ENCODE measurements at regions not wholly inside any gene's neighbourhood (a gene's known extent, or its start where the extent isn't known, plus 50 kb on each side); places are given as distances from the start of the nearest gene placed in this dataset.
"Not testable (repeated sequence)": the region's sequence is repeated elsewhere in the genome, so short reads cannot be mapped to it uniquely, and the experiment has no call there.

DNA sequence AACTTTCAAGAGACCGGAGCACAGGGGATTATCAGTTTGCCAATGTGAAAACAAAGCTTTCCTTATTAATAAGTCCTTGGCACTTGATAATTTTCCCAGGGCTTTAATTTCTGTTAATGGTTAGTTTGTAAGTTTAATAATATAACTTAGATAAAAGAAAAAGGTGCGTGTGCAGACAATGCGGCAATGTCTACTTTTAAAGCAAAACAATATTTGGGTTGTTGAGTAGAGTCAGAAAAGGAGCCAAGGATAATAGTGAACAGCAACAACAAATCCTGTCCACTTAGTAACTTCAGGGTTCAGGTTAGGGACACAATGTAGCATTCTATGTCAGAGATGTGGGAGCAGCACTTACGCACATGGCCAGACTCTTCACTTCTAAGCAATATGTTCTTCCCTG is 469.6 kb upstream of the NFIA start:
- Histone ChIP-seq H4K20me1 (ENCODE audit: insufficient read depth) (no peaks in the 10 kb centered on the region), H3K9me3 (ENCODE audit: control insufficient read depth in 1 of 2, insufficient read depth in 1 of 2, low read depth in 1 of 2, low read length in 2 of 2) (no peaks in the 10 kb centered on the region), H3K9me2 (ENCODE audit: insufficient read depth) (no peaks in the 10 kb centered on the region), H2AFZ (ENCODE audit: low read depth, low read length, poor library complexity, severe bottlenecking) (no peak overlapping the region), H3K4me2 (ENCODE audit: low read length) (no peak overlapping the region), H3K27ac (ENCODE audit: low read depth, low read length) (no peak overlapping the region), H3K4me1 (ENCODE audit: control insufficient read depth in 1 of 2, insufficient read depth in 2 of 2, low read length in 2 of 2) (no peaks in the 10 kb centered on the region), H3K4me3 (replicated peaks in 1 of 2; ENCODE audit: low read depth in 1 of 2, low read length in 2 of 2) (no peak overlapping the region), H3K79me2 (ENCODE audit: insufficient read depth, low read length) (no peaks in the 10 kb centered on the region), H3K27me3 (ENCODE audit: insufficient read depth, low read length) (no peaks in the 10 kb centered on the region), H3K36me3 (ENCODE audit: control insufficient read depth in 1 of 2, insufficient read depth in 2 of 2, low read length in 2 of 2) (no peaks in the 10 kb centered on the region), H3K9ac (ENCODE audit: low read length) (no peak overlapping the region)
- no TSS peak for BruUV-seq (replicated peaks)
- POLR2A ChIA-PET, result no interaction called here
- RAD21 ChIA-PET (ENCODE audit: low non-redundant PET in 1 of 2, low total read pairs in 2 of 2, uncharacterized antibody in 2 of 2, unreplicated experiment in 2 of 2), result no interaction called here
- TF ChIP-seq SIN3A (IDR thresholded peaks at IDR 0.05; ENCODE audit: low read depth) (no peak), POLR2AphosphoS5 (IDR thresholded peaks at IDR 0.05; ENCODE audit: low read depth, low read length) (no peak), CEBPB (IDR thresholded peaks at IDR 0.05; ENCODE audit: low read depth) (no peak), ZNF274 (IDR thresholded peaks at IDR 0.05; ENCODE audit: low read depth, low read length) (no peak), REST (IDR thresholded peaks at IDR 0.05; ENCODE audit: low read depth) (no peak), JUND (IDR thresholded peaks at IDR 0.05) (no peak), RAD21 (IDR thresholded peaks at IDR 0.05; ENCODE audit: low read depth) (no peak), TCF7L2 (IDR thresholded peaks at IDR 0.05; ENCODE audit: borderline replicate concordance, extremely low read depth, insufficient read depth, insufficient read length) (no peak), CBX3 (IDR thresholded peaks at IDR 0.05; ENCODE audit: low read depth) (no peak), POLR2A (IDR thresholded peaks at IDR 0.05; ENCODE audit: borderline replicate concordance, extremely low read depth, insufficient read depth, insufficient read length) (no peak), YY1 (IDR thresholded peaks at IDR 0.05; ENCODE audit: extremely low read depth, insufficient replicate concordance, low read depth, low read length) (no peak), ZFX (IDR thresholded peaks at IDR 0.05) (no peak)
- TF ChIP-seq, protein P1, sequence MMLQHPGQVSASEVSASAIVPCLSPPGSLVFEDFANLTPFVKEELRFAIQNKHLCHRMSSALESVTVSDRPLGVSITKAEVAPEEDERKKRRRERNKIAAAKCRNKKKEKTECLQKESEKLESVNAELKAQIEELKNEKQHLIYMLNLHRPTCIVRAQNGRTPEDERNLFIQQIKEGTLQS (IDR thresholded peaks at IDR 0.05), result no peak
- TF ChIP-seq, protein P2, sequence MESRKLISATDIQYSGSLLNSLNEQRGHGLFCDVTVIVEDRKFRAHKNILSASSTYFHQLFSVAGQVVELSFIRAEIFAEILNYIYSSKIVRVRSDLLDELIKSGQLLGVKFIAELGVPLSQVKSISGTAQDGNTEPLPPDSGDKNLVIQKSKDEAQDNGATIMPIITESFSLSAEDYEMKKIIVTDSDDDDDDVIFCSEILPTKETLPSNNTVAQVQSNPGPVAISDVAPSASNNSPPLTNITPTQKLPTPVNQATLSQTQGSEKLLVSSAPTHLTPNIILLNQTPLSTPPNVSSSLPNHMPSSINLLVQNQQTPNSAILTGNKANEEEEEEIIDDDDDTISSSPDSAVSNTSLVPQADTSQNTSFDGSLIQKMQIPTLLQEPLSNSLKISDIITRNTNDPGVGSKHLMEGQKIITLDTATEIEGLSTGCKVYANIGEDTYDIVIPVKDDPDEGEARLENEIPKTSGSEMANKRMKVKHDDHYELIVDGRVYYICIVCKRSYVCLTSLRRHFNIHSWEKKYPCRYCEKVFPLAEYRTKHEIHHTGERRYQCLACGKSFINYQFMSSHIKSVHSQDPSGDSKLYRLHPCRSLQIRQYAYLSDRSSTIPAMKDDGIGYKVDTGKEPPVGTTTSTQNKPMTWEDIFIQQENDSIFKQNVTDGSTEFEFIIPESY (IDR thresholded peaks at IDR 0.05; ENCODE audit: extremely low read depth, insufficient replicate concordance, low read length), result no peak
- CTCF ChIA-PET, result no interaction called here
- DNase-seq (ENCODE audit: low read depth, low spot score), result no peak
- no peak for ATAC-seq
- intact Hi-C loops (cut with micrococcal nuclease), result no loop called here

DNA sequence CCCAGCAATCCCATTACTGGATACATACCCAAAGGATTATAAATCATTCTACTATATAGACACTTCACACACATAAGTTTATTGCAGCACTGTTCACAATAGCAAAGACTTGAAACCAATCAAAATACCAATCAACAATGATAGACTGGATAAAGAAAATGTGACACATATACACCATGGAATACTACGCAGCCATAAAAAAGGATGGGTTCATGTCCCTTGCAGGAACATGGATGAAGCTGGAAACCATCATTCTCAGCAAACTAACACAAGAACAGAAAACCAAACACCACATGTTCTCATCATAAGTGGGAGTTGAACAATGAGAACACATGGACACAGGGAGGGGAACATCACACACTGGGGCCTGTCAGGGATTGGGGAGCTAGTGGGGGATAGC is 475.4 kb upstream of the NFIA start:
- H3K27ac ChIP-seq (ENCODE audit: low read depth, low read length); RAD21 ChIA-PET (ENCODE audit: low non-redundant PET in 1 of 2, low total read pairs in 2 of 2, uncharacterized antibody in 2 of 2, unreplicated experiment in 2 of 2); H3K9ac ChIP-seq (ENCODE audit: low read length); DNase-seq (ENCODE audit: low read depth, low spot score); POLR2A ChIA-PET; H3K27me3 ChIP-seq (ENCODE audit: insufficient read depth, low read length); BruUV-seq (replicated peaks); H3K36me3 ChIP-seq (ENCODE audit: control insufficient read depth in 1 of 2, insufficient read depth in 2 of 2, low read length in 2 of 2); H3K9me3 ChIP-seq (ENCODE audit: control insufficient read depth in 1 of 2, insufficient read depth in 1 of 2, low read depth in 1 of 2, low read length in 2 of 2); H3K9me2 ChIP-seq (ENCODE audit: insufficient read depth); intact Hi-C loops (cut with micrococcal nuclease); CTCF ChIA-PET; H2AFZ ChIP-seq (ENCODE audit: low read depth, low read length, poor library complexity, severe bottlenecking); H3K79me2 ChIP-seq (ENCODE audit: insufficient read depth, low read length); H3K4me3 ChIP-seq (replicated peaks in 1 of 2; ENCODE audit: low read depth in 1 of 2, low read length in 2 of 2); H4K20me1 ChIP-seq (ENCODE audit: insufficient read depth); H3K4me2 ChIP-seq (ENCODE audit: low read length); ATAC-seq; H3K4me1 ChIP-seq (ENCODE audit: control insufficient read depth in 1 of 2, insufficient read depth in 2 of 2, low read length in 2 of 2): not testable (repeated sequence)

Data from HCT116 (cell line).